ENCODE measurements at regions not wholly inside any gene's neighbourhood (a gene's known extent, or its start where the extent isn't known, plus 50 kb on each side); places are given as distances from the start of the nearest gene placed in this dataset.

DNA sequence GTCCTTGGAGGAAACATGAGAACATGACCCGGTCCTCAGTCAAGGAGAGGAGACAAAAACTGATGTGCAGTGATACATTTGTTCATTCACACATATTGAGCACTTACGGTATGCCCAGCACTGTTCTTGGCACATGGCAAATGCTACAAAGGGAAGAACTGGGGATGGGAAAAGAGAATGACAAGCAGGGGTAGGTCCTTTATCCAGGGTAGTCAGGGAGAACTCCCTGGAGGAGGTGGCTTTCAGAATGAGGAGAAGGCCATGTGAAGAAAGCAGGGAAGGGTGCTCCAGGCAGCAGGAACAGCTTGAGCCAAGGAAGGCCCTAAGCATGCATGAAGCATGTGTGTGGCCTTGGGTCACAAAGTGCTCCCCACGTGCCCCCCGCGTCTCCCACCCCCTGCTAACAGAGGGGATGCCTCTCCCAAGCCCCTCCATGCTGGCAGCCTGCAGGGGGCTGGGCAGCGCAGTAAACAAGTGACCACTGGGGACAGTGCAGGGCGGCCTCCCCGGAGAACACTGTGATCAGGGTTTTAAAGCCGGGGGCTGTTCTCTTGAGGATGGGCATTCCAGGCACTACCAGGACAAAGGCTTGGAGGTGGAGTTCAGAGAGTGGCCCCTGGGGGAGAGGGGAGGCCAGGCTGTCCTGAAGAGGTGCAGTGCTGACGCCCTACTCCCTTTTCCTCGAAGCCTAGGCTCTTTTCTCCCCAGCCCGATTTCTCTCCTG is 71.0 kb downstream of the PHETA1 start:
- no peak for DNase-seq (ENCODE audit: extremely low read depth, low read depth)
- TF ChIP-seq, protein P1, sequence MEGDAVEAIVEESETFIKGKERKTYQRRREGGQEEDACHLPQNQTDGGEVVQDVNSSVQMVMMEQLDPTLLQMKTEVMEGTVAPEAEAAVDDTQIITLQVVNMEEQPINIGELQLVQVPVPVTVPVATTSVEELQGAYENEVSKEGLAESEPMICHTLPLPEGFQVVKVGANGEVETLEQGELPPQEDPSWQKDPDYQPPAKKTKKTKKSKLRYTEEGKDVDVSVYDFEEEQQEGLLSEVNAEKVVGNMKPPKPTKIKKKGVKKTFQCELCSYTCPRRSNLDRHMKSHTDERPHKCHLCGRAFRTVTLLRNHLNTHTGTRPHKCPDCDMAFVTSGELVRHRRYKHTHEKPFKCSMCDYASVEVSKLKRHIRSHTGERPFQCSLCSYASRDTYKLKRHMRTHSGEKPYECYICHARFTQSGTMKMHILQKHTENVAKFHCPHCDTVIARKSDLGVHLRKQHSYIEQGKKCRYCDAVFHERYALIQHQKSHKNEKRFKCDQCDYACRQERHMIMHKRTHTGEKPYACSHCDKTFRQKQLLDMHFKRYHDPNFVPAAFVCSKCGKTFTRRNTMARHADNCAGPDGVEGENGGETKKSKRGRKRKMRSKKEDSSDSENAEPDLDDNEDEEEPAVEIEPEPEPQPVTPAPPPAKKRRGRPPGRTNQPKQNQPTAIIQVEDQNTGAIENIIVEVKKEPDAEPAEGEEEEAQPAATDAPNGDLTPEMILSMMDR (IDR thresholded peaks at IDR 0.05; ENCODE audit: low read depth, low read length, missing control alignments), result peak; percentile 3
- no peak overlapping the region for H3K4me3 ChIP-seq (replicated peaks; ENCODE audit: low read depth, low read length)

DNA sequence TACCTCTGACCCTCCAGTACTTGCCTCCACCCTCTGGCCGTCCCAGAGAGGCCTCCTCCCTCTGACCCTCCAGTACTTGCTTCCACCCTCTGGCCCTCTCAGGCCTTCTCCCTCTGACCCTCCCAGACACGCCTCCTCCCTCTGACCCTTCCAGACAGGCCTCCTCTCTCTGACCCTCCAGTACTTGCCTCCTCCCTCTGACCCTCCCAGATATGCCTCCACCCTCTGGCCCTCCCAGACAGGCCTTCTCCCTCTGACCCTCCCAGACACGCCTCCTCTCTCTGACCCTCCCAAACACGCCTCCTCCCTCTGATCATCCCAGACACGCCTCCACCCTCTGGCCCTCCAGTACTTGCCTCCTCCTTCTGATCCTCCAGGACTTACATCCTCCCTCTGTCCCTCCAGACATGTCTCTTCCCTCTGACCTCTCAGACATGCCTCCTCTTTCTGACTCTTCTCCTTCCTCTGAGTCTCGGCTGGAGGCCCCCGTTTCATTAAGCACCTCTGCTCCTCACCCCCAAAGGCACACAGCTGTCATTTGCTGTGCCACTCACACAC is 71.9 kb downstream of the PHETA1 start:
- no peak overlapping the region for H3K4me3 ChIP-seq (replicated peaks; ENCODE audit: low read depth, low read length)
- DNase-seq (ENCODE audit: extremely low read depth, low read depth), result no peak
- TF ChIP-seq, protein P1 (IDR thresholded peaks at IDR 0.05; ENCODE audit: low read depth, low read length, missing control alignments), result no peak

DNA sequence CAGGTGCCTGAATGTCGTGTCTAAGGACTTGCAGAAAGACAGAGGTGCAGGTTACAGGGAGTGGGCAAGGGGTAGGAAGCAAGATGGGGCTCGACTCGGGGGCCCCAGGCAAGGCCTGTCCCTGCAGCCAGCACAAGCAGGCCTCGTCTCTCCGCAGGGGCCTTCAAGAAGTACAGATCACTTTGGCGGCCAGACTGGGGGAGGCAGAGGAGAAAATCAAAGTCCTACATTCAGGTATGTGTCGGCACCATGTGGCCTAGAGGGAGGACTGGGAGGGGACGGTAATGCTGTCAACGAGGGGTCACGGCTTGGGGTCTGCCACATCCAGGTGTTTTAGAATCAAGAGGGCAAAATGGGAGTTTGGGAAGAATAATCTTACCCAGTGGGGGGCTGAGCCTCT is 73.7 kb downstream of the PHETA1 start:
- TF ChIP-seq, protein P1 (IDR thresholded peaks at IDR 0.05; ENCODE audit: low read depth, low read length, missing control alignments), result no peak
- H3K4me3 ChIP-seq (replicated peaks; ENCODE audit: low read depth, low read length), result no peak overlapping the region
- DNase-seq (ENCODE audit: extremely low read depth, low read depth), result no peak

DNA sequence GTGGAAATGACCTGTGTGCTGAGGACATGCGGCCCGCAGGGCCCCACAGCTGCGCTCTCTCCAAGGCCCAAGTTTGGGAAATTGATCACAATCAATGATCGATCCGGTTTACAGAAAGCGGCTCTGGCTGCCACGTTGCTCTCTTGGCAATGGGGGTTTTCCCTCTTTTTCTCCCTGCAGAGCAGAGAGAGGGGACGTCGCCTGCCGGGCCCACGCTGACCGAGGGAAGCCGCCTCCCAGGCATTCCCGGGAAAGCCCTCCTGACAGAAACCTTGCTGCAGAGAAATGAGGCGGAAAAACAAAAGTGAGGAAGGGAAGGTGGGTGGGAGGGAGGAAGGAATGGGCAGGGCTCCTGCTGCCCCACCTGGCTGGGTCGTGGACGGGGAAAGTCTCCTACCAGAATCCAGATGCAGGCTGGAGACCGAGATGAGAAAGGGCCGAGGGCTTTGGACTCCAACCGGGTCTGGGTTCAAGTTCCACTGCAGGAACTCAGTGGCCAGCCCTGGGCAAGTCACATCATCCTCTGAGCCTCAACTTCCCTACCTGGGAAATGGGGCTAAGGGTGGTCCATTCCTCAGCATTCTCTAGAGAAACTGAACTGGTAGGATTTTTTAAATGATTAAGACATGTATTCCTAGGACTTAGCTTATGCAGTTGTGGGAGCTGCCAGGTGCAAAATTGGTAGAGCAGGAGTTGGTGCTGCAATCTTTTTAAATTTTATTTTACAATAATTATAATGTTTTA is 75.5 kb downstream of the PHETA1 start:
- TF ChIP-seq, protein P1 (IDR thresholded peaks at IDR 0.05; ENCODE audit: low read depth, low read length, missing control alignments), result no peak
- DNase-seq (ENCODE audit: extremely low read depth, low read depth), result no peak
- H3K4me3 ChIP-seq (replicated peaks; ENCODE audit: low read depth, low read length), result no peak overlapping the region

GRCh38 chr12:111291357-111291756 is 77.5 kb downstream of the PHETA1 start:
- DNase-seq (ENCODE audit: extremely low read depth, low read depth), result no peak
- no peak overlapping the region for H3K4me3 ChIP-seq (replicated peaks; ENCODE audit: low read depth, low read length)
- TF ChIP-seq, protein P1 (IDR thresholded peaks at IDR 0.05; ENCODE audit: low read depth, low read length, missing control alignments), result no peak

GRCh38 chr12:111288771-111289170 is 80.1 kb downstream of the PHETA1 start:
- TF ChIP-seq, protein P1 (IDR thresholded peaks at IDR 0.05; ENCODE audit: low read depth, low read length, missing control alignments), result no peak
- DNase-seq (ENCODE audit: extremely low read depth, low read depth), result no peak
- H3K4me3 ChIP-seq (replicated peaks; ENCODE audit: low read depth, low read length), result no peak overlapping the region
